GM12878 (cell line): ENCODE measurements at regions not wholly inside any gene's neighbourhood (a gene's known extent, or its start where the extent isn't known, plus 50 kb on each side); places are given as distances from the start of the nearest gene placed in this dataset.

Experiments
- ATAC-seq: fragments of 200-7000 bp; cut with Tn5 transposase; 3 replicates; pipeline ENCODE4 v1.9.1; 2020; ENCODE audit warnings: mild to moderate bottlenecking, moderate library complexity
- BruUV-seq: library from RNA; stranded (reverse); fragments of 400-500 nt; replicated peaks from 2 replicates; lab custom pipeline; 2021; lab: Mats Ljungman, UMichigan
- CTCF ChIA-PET: fragments of 300-600 bp; sonication (Branson Sonifier 250); formaldehyde crosslinking; extraction: SDS; loops from one replicate; lab custom pipeline; 2021; ENCODE audit warnings: inconsistent platforms; lab: Yijun Ruan, JAX
- POLR2A ChIA-PET: fragments of 350-600 bp; formaldehyde crosslinking; extraction: SDS; loops from one replicate; lab custom pipeline; 2021; ENCODE audit warnings: inconsistent platforms; lab: Charles Lee
- RAD21 ChIA-PET: fragments of 300-600 bp; sonication (Branson Sonifier 250); formaldehyde crosslinking; loops from one replicate; lab custom pipeline; 2023; ENCODE audit warnings: antibody characterized with exemption; ENCODE audit not compliant: unreplicated experiment; lab: Charles Lee
- SMC1A ChIA-PET: fragments of 300-600 bp; sonication (Branson Sonifier 250); formaldehyde crosslinking; loops from one replicate; lab custom pipeline; 2023; ENCODE audit not compliant: unreplicated experiment, uncharacterized antibody; lab: Charles Lee
- DNase-seq: peaks from one replicate; pipeline ENCODE4 v3.0.0-alpha.2; 2011; ENCODE audit warnings: low read depth, low spot score
- FAIRE-seq: peaks from 3 replicates; lab custom pipeline; 2011; peaks lifted over from hg19 to GRCh38; lab: Jason Lieb, UNC
- H2AFZ ChIP-seq: 2 replicates; pipeline ENCODE4 v1.6.0; 2011; ENCODE audit warnings: low read depth, low read length, control low read depth; ENCODE audit not compliant: control insufficient read depth
- H3K27ac ChIP-seq: 2 replicates; pipeline ENCODE4 v1.5.1; 2011; ENCODE audit warnings: control low read depth; ENCODE audit not compliant: control insufficient read depth, insufficient read depth
- H3K27me3 ChIP-seq, 2 experiments: replicated peaks in 1 of 2; 2 replicates each; pipeline versions ENCODE4 v1.6.0 to v1.6.1; 2011; ENCODE audit warnings: low read length in 1 of 2; ENCODE audit not compliant: control insufficient read depth in 2 of 2, insufficient read depth in 2 of 2
- H3K36me3 ChIP-seq, 2 experiments: 2 replicates each; pipeline ENCODE4 v1.5.1; 2011; ENCODE audit warnings: low read length in 1 of 2; ENCODE audit not compliant: control insufficient read depth in 2 of 2, insufficient read depth in 2 of 2
- H3K4me1 ChIP-seq: 2 replicates; pipeline ENCODE4 v1.6.1; 2011; ENCODE audit warnings: mild to moderate bottlenecking, low read length, moderate library complexity, mixed read lengths; ENCODE audit not compliant: control insufficient read depth, insufficient read depth
- H3K4me2 ChIP-seq: 2 replicates; pipeline ENCODE4 v1.6.0; 2011; ENCODE audit warnings: control low read depth; ENCODE audit not compliant: control insufficient read depth, insufficient read depth
- H3K4me3 ChIP-seq: fragments of 200-600 bp; sonication (generic); 2 replicates; pipeline ENCODE4 v1.5.1; 2016
- H3K79me2 ChIP-seq: 2 replicates; pipeline ENCODE4 v1.6.0; 2011; ENCODE audit warnings: low read length; ENCODE audit not compliant: control insufficient read depth, insufficient read depth
- H3K9ac ChIP-seq: 2 replicates; pipeline ENCODE4 v1.8.0; 2011; ENCODE audit warnings: low read length, control low read depth, mixed read lengths; ENCODE audit not compliant: control insufficient read depth, insufficient read depth
- H3K9me3 ChIP-seq: replicated peaks from 3 replicates; pipeline ENCODE4 v1.5.1; 2011; ENCODE audit warnings: mild to moderate bottlenecking, low read length; ENCODE audit not compliant: control insufficient read depth, insufficient read depth
- H4K20me1 ChIP-seq: 2 replicates; pipeline ENCODE4 v1.6.0; 2011; ENCODE audit not compliant: control insufficient read depth, insufficient read depth
- CREB1 ChIP-seq: IDR thresholded peaks from 2 replicates; pipeline ENCODE4 v1.6.1; 2012; ENCODE audit warnings: low read depth, mild to moderate bottlenecking, inconsistent platforms
- IRF5 ChIP-seq: fragments of 450-650 bp; IDR thresholded peaks from 2 replicates; pipeline ENCODE4 v1.6.1; 2017; ENCODE audit warnings: borderline replicate concordance
- MEF2A ChIP-seq: IDR thresholded peaks from 2 replicates; pipeline ENCODE4 v1.6.1; 2011; ENCODE audit warnings: low read depth, mild to moderate bottlenecking, low read length, moderate library complexity; ENCODE audit not compliant: insufficient read depth
- MXI1 ChIP-seq: fragments of 150-350 bp; IDR thresholded peaks from 2 replicates; pipeline ENCODE4 v1.6.1; 2011; ENCODE audit warnings: low read depth, mild to moderate bottlenecking, inconsistent platforms, low read length, improper control_type of control experiment
- NBN ChIP-seq: fragments of 450-650 bp; IDR thresholded peaks from 2 replicates; pipeline ENCODE4 v1.6.1; 2016
- RAD21 ChIP-seq: IDR thresholded peaks from 2 replicates; pipeline ENCODE4 v1.6.1; 2011; ENCODE audit warnings: mild to moderate bottlenecking, low read depth, low read length, moderate library complexity; ENCODE audit not compliant: insufficient read depth
- SRF ChIP-seq, 2 experiments: IDR thresholded peaks; 2 replicates each; pipeline ENCODE4 v1.6.1; 2011; ENCODE audit warnings: low read depth in 2 of 2, low read length in 2 of 2, mild to moderate bottlenecking in 1 of 2, moderate library complexity in 1 of 2
- STAT1 ChIP-seq: fragments of 450-650 bp; conservative IDR thresholded peaks from 2 replicates; pipeline ENCODE4 v1.6.1; 2014; ENCODE audit warnings: antibody characterized with exemption, mild to moderate bottlenecking
- TBL1XR1 ChIP-seq: IDR thresholded peaks from 2 replicates; pipeline ENCODE4 v1.6.1; 2012; ENCODE audit warnings: low read depth, low read length, improper control_type of control experiment
- ZBED1 ChIP-seq: IDR thresholded peaks from 2 replicates; pipeline ENCODE4 v1.6.1; 2016; ENCODE audit warnings: borderline replicate concordance
- WGBS: methylation state at CpG from one replicate; pipeline ENCODE4 v1.1.6; 2016; ENCODE audit warnings: low lambda C conversion rate; ENCODE audit not compliant: insufficient replicate concordance, insufficient coverage; ENCODE audit errors: missing lambda C conversion rate; 5-methylcytosine and 5-hydroxymethylcytosine counted together
- in situ Hi-C: fragments of 300-500 bp; cut with MboI; formaldehyde crosslinking; loops from 9 replicates; pipeline ENCODE4 v1.14.3; 2018; ENCODE audit warnings: mixed read lengths
- intact Hi-C: fragments of 100-400 bp; cut with micrococcal nuclease; formaldehyde crosslinking; loops from one replicate; pipeline ENCODE4 v1.14.2; 2022; ENCODE audit not compliant: unreplicated experiment
- TF ChIP-seq, protein P1 (sequence below): IDR thresholded peaks from 2 replicates; pipeline ENCODE4 v1.6.1; 2012; ENCODE audit warnings: improper control_type of control experiment, low read depth, low read length; ENCODE audit not compliant: insufficient replicate concordance
- TF ChIP-seq, protein P2 (sequence below): fragments of 150-350 bp; IDR thresholded peaks from 2 replicates; pipeline ENCODE4 v1.6.1; 2016; ENCODE audit warnings: low read depth, low read length

DNA sequence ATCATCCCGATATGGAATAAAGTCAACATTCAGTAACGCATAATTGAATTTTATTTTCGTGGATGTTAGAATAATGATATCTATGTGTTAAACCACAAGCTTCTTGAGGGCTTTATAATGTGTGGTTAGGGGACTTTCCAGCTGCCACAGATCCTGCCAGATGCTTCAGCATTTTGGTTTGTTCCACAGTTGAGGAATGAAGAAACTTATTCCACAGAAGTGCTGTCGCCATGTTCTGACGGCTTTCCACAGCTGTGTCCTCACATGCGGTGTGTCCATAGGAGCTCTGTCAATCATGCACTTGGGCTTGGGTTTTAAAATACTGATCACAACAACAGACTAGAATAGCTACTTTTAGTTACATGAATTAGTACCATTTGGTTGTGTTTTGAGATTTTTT is 411.9 kb downstream of the TRIML1 start:
- in situ Hi-C loops: no loop called here

More for the DNA sequence above, 411.9 kb downstream of the TRIML1 start:
- no peaks in the 10 kb centered on the region for H4K20me1 ChIP-seq
- H3K36me3 ChIP-seq: no peaks in the 10 kb centered on the region
- FAIRE-seq (no peak), DNase-seq (no peak), ATAC-seq (no peak)
- H3K4me2 ChIP-seq: no peak overlapping the region
- 16% methylated on average over 6 of the region's 6 CpGs for WGBS
- SMC1A ChIA-PET: no interaction called here
- RAD21 ChIA-PET: no interaction called here
- H2AFZ ChIP-seq: no peak overlapping the region
- no peak for TF ChIP-seq CREB1
- no peak for TF ChIP-seq NBN
- no peak for TF ChIP-seq RAD21
- TF ChIP-seq STAT1: no peak
- TF ChIP-seq, protein P1, sequence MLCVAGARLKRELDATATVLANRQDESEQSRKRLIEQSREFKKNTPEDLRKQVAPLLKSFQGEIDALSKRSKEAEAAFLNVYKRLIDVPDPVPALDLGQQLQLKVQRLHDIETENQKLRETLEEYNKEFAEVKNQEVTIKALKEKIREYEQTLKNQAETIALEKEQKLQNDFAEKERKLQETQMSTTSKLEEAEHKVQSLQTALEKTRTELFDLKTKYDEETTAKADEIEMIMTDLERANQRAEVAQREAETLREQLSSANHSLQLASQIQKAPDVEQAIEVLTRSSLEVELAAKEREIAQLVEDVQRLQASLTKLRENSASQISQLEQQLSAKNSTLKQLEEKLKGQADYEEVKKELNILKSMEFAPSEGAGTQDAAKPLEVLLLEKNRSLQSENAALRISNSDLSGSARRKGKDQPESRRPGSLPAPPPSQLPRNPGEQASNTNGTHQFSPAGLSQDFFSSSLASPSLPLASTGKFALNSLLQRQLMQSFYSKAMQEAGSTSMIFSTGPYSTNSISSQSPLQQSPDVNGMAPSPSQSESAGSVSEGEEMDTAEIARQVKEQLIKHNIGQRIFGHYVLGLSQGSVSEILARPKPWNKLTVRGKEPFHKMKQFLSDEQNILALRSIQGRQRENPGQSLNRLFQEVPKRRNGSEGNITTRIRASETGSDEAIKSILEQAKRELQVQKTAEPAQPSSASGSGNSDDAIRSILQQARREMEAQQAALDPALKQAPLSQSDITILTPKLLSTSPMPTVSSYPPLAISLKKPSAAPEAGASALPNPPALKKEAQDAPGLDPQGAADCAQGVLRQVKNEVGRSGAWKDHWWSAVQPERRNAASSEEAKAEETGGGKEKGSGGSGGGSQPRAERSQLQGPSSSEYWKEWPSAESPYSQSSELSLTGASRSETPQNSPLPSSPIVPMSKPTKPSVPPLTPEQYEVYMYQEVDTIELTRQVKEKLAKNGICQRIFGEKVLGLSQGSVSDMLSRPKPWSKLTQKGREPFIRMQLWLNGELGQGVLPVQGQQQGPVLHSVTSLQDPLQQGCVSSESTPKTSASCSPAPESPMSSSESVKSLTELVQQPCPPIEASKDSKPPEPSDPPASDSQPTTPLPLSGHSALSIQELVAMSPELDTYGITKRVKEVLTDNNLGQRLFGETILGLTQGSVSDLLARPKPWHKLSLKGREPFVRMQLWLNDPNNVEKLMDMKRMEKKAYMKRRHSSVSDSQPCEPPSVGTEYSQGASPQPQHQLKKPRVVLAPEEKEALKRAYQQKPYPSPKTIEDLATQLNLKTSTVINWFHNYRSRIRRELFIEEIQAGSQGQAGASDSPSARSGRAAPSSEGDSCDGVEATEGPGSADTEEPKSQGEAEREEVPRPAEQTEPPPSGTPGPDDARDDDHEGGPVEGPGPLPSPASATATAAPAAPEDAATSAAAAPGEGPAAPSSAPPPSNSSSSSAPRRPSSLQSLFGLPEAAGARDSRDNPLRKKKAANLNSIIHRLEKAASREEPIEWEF: no peak
- TF ChIP-seq, protein P2, sequence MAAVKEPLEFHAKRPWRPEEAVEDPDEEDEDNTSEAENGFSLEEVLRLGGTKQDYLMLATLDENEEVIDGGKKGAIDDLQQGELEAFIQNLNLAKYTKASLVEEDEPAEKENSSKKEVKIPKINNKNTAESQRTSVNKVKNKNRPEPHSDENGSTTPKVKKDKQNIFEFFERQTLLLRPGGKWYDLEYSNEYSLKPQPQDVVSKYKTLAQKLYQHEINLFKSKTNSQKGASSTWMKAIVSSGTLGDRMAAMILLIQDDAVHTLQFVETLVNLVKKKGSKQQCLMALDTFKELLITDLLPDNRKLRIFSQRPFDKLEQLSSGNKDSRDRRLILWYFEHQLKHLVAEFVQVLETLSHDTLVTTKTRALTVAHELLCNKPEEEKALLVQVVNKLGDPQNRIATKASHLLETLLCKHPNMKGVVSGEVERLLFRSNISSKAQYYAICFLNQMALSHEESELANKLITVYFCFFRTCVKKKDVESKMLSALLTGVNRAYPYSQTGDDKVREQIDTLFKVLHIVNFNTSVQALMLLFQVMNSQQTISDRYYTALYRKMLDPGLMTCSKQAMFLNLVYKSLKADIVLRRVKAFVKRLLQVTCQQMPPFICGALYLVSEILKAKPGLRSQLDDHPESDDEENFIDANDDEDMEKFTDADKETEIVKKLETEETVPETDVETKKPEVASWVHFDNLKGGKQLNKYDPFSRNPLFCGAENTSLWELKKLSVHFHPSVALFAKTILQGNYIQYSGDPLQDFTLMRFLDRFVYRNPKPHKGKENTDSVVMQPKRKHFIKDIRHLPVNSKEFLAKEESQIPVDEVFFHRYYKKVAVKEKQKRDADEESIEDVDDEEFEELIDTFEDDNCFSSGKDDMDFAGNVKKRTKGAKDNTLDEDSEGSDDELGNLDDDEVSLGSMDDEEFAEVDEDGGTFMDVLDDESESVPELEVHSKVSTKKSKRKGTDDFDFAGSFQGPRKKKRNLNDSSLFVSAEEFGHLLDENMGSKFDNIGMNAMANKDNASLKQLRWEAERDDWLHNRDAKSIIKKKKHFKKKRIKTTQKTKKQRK: no peak
- no peak for TF ChIP-seq MEF2A
- TF ChIP-seq ZBED1: no peak
- no peak for TF ChIP-seq MXI1
- TF ChIP-seq SRF (IDR thresholded peaks at IDR 0.05; ENCODE audit: low read depth in 2 of 2, low read length in 2 of 2): no peak
- TF ChIP-seq TBL1XR1: no peak
- TF ChIP-seq IRF5: no peak
- no peaks in the 10 kb centered on the region for H3K27me3 ChIP-seq
- BruUV-seq: no TSS peak
- H3K27ac ChIP-seq: no peak overlapping the region
- H3K9ac ChIP-seq: no peak overlapping the region
- intact Hi-C loops: no loop called here
- no peaks in the 10 kb centered on the region for H3K4me1 ChIP-seq
- H3K4me3 ChIP-seq: no peak overlapping the region
- POLR2A ChIA-PET: no interaction called here
- no peaks in the 10 kb centered on the region; the same call in 2 of the 3 replicates for H3K9me3 ChIP-seq
- CTCF ChIA-PET: no interaction called here
- no peaks in the 10 kb centered on the region for H3K79me2 ChIP-seq
